ENCODE measurements at regions not wholly inside any gene's neighbourhood (a gene's known extent, or its start where the extent isn't known, plus 50 kb on each side); places are given as distances from the start of the nearest gene placed in this dataset.
"Not testable (repeated sequence)": the region's sequence is repeated elsewhere in the genome, so short reads cannot be mapped to it uniquely, and the experiment has no call there.

DNA sequence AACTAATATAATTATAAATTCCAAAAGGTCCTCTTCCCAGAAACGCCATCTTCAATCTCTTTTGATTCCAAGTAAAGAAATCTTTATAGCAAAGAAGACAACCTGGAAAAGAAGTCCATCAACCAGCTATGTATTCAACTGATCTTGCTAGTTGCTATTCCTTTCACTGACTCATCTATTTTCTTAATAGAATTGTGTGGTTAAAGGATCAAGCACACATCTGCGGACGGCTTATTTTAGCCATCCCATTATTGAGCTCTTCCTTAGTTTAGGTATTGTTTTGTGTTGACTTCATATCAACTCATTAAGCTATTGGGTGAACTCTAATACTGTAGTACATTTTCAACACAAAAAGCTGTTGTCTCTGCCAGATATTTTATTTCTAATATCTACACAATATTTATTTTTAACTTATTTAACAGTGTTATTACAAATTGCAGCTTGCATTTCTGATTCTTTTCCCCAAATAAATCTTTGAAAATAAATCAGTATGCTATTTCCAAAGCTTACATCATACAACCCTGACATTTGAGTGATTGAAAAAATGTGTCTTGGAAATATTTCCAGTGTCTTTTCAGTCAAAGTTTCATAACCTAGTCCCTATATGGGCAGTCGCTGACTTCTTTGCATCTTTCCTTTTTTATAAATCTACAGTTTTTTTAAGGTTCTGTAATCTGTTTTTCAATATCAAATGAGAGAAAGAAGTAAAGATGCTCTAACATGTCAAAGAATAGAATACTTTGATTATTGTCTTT lies 158.8 kb upstream of the SPRY2 start:
- no peak for DNase-seq

DNA sequence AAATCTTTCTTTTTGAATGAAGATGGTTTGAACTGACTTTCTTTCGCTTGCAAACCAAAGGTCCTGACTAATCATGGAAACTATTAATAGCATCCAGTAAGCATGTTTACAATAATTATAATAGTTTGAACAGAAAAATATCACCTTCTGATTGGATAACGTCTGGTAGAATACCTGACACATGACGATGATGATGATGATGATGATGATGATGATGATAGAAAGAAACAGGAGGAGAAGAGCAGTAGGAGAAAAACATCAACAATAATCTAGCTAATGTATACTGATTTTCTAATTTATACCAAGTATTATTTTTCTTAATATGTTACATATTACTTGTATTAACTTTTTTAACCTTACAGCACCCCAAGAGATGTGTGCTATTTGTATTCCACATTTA lies 157.5 kb upstream of the SPRY2 start:
- DNase-seq = no peak

DNA sequence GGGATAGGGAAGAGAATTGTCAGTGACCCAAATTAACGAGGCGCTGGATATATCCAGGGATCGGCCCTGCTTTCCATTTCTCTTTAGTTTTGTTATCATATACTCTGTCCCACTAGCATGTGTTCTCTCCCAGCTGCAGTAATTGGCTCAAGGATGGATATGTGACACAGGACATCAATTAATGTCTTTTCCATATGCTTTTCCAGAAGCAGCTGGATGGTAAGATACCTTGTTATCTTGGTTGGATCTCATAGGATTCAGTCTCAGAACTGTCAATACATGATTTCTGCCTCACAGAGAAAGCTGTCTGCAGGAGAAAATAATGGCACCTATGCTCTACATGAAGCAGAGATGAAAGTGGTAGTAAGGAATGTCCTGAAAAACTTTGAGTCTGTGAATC lies 157.1 kb upstream of the SPRY2 start:
- DNase-seq = no peak

GRCh38 chr13:80497439-80497838 lies 156.5 kb upstream of the SPRY2 start:
- no peak for DNase-seq

DNA sequence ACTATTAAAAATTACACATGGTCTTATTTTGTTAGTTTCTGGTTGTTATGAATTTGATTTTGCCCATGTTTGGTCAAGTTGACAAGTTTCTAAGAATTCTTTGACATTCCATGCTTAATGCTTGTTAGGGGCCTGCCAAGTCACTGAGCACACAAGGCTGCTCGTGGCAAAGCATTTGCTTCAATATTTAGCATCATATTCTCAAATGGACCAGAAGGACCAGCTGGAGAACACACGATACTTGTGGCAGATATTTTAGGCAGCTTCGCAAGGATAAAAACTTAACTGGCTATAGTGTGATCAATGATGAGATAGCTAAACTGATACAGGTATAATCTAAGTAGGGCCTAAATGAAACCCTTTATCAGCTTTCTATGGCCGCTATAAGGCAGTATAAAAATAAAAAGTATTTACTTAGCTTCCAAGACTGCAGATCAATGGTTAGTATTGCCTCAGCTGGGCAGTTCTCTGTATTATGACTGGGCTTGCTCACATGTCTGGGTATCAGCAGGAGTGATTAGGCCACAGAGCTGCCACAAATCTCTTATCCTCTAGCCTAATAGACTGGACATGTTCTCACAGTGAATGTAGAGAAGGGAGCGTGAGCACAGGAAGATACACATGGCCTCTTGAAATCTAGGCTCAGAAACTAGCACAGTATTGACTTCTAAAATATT lies 155.9 kb upstream of the SPRY2 start:
- DNase-seq = no peak

GRCh38 chr13:80490491-80490943 lies 149.6 kb upstream of the SPRY2 start:
- DNase-seq = not testable (repeated sequence)

DNA sequence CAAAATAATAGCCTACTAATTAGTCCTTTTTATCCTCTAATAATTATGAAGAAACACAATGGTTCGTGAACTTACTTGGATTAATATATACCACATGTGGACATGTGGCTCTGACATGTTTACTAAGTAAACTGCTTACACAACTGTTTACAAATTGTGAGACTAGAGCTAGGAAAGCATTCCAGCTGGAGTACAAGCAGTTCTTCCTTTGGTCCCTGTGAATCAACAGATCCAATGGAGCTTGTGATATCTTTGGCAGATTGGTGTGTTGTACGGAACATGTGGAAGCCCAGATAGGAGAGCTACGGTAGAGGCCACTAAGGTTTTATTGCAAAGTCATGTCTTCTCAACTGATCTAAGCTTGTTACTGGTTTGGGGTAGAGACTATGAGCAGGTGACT lies 145.5 kb upstream of the SPRY2 start:
- DNase-seq = no peak

DNA sequence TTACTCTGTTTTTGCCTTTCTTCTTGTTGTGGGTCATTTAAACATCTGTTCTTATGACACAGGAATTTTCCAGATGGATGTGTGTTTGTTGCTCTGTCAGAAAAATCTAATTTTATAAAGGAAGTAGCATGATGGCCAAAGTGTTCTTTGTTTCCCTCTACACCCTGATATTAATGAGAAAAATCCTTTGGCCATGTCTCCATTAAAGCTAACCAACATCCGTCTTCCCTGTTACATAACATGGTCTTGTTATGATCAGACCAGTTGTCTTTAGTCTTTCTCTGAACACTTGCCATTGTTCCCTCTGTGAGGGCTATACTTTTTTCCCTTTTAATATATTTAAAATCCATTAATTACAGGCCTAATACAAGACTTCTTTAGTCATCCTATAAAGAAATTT lies 142.2 kb upstream of the SPRY2 start:
- DNase-seq = no peak

DNA sequence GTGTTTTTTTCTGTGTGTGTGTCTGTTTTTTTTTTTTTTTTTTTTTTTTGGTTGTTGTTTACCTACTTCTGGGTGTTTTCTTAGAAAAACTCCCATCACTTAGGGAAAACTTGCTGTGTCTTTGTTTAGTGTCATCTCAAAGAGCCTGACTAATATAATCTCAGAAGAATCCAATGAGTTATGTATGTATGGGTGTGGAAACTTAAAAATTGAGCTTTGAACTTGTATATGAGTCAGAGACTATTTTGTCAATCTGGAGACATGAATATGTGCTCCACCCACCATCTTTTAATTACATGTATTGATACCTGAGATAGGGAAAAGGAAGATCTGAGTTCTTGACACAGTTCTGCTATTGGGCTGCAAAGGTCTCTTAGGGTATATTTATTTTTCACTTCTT lies 140.7 kb upstream of the SPRY2 start:
- DNase-seq = no peak

- no peak for DNase-seq
Observed at GRCh38 chr13:80477661-80478443, 136.9 kb upstream of the SPRY2 start.

DNA sequence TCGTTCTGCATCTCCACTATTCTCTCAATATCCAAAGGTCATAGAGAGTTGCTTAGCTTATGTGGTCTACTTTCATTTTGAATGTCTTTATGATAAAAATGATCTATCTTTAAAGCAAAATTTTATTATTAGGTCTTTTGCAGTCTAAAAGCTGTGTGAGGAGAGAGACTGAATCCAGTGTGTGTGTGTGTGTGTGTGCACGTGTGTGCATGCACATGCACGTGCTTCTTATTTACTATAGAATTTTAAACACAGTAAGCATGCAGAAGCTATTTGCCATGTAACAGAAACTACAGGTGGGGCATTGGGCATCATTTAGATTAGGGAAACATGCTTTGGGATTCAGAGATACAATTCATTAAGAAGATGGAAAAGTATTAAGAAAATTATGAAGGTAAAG lies 136.0 kb upstream of the SPRY2 start:
- no peak for DNase-seq

GRCh38 chr13:80475718-80476117 lies 134.8 kb upstream of the SPRY2 start:
- DNase-seq = no peak

DNA sequence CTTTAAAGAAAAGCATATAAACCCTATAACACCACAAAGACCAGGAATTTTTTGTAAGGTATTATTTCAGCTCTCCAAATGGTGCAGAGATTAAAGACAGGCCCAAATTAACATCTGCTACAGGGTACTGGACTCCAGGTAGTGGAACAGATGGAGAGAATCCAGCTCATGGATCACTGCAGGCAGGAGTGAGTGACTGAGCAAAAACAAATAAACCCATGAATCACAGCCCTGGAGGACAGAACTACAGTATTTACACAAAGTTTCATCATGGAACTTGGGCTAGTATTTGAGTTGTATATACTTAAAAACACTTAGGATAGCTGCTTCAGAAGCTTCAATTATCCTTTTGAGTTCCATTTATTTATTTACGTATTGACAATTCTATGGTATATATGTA lies 132.8 kb upstream of the SPRY2 start:
- no peak for DNase-seq

GRCh38 chr13:80469853-80470381 lies 129.0 kb upstream of the SPRY2 start:
- DNase-seq = no peak

DNA sequence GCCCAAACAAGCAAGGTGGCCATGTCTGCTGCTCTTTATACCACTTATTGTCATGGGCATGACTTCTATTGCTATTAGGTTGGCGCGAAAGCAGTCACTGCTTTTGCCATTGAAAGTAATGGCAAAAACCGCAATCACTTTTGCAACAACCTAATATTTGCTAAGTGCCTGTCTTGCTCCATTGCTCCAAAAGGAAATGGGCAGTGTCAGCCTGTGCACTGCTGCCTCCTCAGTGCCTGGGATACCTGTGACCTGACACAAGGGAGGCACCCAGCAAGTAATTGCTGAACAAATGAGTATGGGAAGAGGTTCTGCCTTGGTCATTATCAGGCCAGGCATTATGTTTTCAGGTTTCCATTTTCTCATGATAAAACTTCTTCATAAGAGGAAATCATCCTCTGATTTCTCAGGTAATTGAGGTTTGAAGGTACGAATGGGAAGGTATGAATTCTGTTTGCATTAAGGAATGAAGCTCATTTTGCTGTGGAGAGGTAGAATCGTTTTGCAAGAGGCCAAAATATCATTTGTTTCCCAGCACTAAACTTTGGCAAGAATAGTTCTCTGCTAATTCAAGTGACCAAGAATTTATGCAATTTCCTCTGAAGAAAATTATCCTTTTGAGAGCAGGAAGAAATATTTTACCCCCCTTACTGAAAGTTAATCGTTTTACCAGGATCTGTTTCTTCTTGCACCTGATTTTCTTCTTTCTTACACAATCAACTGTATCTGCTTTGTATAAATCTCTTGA lies 128.4 kb upstream of the SPRY2 start:
- no peak for DNase-seq

DNA sequence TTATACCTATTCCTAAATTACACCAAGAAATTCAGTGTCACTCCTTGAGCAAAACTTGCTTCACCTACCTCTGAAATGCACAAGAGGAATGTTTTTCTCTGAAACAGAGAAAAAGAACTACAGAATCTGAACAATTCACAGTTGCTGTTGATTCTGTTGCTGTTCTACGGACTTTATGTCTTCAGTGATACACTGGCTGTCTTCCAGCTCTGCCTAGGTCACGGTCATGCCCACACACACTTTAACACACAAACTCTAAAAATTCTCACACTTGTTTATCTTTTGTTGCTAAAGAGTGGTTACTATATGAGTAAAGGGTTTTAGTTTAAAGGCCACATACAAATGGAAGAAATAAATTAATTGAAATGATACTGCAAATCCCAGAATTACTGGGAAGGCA lies 124.4 kb upstream of the SPRY2 start:
- DNase-seq = no peak

- DNase-seq = no peak
Observed at GRCh38 chr13:80463673-80464352, 122.9 kb upstream of the SPRY2 start.

DNA sequence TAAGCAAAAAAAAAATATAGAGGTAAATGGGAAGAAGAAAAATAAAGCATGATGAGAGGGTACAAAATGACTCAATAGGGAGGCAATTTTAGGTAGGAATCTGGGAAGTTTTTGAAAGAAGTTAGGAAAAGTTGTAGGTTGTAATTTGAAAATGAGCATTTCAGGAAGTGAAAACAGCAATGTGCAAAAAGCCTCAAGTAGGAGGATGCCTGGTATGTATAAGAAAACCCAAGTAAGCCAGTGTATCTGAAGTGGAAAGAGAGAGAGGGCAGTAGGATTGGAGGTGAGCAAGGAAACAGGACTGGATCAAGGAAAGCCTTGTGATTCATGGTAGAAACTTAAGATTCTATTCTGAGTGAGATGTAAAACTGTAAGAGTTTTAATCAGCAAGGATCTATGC lies 121.6 kb upstream of the SPRY2 start:
- DNase-seq = no peak

DNA sequence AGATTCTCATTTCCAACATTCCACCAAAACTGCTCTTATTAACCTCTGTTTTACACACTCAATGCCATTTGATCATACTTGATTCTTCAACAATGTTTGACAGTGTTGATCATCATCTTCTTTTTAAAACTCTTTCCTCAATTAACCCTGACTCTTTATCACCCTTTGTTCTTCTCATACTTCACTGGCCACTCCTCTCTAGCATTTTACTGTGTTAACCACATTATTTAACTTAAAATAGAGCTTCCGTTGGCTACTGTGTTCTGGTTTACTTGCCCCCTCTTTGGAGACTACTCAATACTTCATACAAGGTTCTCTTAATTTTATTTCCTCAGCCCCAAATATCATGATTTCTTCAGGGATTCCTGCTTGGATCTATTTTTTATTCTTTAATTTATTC lies 121.1 kb upstream of the SPRY2 start:
- DNase-seq = no peak

GRCh38 chr13:80458543-80458942 lies 117.6 kb upstream of the SPRY2 start:
- no peak for DNase-seq

DNA sequence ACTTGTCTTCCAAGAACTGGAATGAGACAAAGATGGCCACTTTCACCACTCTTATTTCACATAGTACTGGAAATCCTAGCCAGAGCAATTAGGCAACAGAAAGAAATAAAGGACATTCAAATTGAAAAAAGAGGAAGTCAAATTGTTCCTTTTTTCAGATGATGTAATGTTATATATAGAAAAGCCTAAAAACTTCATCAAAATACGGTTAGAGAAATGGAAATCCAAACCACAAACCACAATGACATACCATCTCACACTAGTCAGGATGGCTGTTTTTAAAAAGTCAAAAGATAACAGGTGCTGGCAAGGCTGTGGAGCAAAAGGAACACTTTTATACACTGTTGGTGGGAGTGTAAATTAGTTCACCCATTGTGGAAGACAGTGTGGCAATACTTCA lies 113.3 kb upstream of the SPRY2 start:
- no peak for DNase-seq

- no peak for DNase-seq
Observed at GRCh38 chr13:80452279-80452678, 111.4 kb upstream of the SPRY2 start.
